C1 segment of cervical spinal cord (tissue), 14 donors: ENCODE measurements at regions not wholly inside any gene's neighbourhood (a gene's known extent, or its start where the extent isn't known, plus 50 kb on each side); places are given as distances from the start of the nearest gene placed in this dataset.
"Not testable (repeated sequence)": the region's sequence is repeated elsewhere in the genome, so short reads cannot be mapped to it uniquely, and the experiment has no call there.

Source experiments
- DNase-seq, 14 donors: peaks; one replicate each; lab custom pipeline; 2025; lab: John Stamatoyannopoulos, UW

DNA sequence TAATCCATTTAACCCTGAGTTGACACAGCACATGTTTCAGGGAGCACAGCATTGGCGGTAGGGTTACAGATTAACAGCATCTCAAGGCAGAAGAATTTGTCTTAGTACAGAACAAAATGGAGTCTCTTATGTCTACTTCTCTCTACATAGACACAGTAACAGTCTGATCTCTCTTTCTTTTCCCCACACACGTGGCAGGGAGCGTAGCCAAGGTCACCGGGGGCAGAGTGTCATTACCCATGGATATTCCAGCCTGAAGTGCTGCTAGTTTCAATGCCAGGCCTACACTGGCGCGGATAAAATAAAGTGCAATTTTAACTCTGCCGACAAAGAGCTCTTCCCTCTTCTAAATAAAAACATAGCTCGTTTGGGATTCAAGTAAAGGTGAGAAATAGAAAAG, 366.3 kb upstream of the SGCG start:
- not testable (repeated sequence) for DNase-seq

GRCh38 chr13:22821589-22821988, 359.2 kb upstream of the SGCG start:
- DNase-seq, result no peak

- DNase-seq, result no peak
Observed at GRCh38 chr13:22825186-22825585, 355.6 kb upstream of the SGCG start.

DNA sequence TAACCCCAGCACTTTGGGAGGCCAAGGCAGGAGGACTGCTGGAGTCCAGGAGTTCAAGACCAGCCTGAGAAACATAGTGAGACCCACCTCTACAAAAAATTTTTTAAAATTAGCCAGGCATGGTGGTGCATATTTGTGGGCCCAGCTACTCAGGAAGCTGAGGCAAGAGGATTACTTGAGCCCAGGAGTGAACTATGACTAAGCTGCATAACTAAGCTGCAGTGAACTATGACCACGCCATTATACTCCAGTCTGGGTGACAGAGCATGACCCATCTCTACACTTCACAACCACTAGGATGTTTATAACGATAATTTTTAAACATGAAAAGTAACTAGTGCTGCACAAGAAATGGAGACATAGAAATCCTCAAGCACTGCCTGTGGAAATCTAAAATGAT, 352.7 kb upstream of the SGCG start:
- no peak for DNase-seq

DNA sequence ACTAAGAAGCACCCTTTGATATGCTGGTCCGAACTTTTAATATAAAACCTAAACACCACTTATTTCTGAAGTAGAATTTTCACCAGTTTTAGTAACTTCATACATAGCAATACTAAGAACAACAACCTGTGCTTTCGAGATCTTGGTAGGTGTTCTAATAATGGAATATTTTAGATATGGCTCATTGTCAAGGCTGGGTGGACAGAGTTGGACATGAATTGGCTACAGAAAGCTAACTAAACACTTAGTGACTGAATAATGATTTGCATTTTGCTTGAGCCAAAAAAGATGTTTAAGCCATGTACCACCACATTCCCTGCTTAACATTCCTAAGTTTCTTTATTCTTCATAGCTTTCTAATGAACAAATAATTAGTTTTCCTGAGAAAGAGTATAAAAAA, 344.3 kb upstream of the SGCG start:
- DNase-seq, result no peak

GRCh38 chr13:22837980-22838647, 342.7 kb upstream of the SGCG start:
- DNase-seq, result peak in 3 of 14 donors; percentile 5 to 28 (median 25)

DNA sequence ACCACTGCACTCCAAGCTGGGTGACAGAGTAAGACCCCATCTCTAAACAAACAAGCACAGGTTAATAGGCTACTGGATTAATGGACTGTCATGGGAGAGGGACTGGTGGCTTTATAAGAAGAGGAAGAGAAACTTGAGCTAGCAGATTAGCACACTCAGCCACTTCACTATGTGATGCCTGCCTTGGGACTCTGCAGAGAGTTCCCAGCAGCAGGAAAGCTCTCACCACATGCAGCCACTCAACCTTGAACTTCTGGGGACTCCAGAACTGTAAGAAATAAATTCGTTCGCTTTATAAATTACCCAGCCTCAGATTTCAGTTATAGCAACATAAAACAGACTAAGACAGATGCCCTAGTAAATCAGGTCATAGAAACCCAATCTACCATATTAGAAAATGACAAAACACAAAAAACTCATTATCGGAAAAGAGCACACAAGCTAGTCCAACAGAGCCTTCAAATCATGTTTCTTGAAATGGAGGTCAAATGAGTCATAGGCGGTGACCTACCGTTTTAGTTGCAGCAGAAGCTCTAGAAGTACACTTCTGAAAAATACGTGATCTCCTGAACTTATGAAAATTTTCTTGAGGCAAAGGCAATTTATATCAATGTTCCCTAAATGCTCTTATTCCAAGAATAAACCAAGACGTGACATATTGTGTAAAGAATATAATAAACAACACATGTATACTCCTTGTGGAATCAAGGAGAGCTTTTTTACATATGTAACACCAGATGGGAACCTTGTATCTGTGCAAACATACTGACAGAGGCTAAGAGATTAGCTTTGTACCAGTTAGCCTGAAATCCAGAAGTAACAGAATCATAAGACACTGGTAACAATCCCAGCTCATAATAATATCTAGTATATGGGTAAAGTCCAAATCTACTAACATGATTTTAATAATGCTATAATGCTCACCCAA, 340.9 kb upstream of the SGCG start:
- no peak for DNase-seq

DNA sequence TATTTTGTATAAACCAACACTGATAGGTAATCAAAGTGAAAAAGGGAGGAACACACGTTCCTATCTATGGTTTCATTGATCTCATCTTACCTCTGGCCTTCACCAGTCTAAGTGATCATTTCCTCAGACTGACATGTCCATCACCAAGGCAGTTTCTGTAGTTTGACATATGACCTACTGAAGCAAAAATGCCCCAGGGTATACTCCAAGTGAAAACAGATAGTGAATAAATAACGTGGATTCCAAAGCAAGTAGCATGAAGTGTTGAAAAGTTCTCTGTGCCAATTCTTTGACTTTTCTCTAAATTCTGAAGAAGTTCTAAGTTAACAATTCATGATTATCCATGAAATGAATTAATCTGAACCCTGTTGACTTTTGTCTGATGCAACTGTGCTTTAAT, 334.2 kb upstream of the SGCG start:
- DNase-seq, result no peak

- DNase-seq, result no peak
Observed at GRCh38 chr13:22848539-22849052, 332.2 kb upstream of the SGCG start.

DNA sequence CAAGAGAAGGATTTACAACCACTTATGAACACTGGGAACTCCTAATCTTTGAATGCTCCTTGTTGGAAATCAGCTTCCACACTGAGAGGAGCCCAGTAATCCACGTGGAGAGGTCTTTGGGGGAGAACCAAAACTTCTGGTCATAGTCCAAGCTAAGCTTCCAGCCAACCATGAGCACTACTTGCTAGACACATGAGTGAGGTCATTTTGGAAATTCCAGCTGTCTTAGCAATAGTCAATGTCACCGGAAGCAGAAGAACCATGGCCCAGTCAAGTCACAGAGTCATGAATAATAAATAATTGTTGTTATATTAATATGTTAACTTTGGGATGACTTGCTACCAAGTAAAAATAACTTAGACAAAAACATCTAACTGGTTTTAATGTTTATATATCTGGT, 324.9 kb upstream of the SGCG start:
- no peak for DNase-seq

DNA sequence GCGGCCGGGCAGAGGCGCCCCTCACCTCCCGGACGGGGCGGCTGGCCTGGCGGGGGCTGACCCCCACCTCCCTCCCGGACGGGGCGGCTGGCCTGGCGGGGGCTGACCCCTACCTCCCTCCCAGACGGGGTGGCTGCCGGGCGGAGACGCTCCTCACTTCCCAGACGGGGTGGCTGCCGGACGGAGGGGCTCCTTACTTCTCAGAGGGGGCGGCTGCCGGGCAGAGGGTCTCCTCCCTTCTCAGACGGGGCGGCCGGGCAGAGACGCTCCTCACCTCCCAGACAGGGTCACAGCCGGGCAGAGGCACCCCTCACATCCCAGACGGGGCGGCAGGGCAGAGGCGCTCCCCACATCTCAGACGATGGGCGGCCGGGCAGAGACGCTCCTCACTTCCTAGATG, 321.8 kb upstream of the SGCG start:
- not testable (repeated sequence) for DNase-seq

DNA sequence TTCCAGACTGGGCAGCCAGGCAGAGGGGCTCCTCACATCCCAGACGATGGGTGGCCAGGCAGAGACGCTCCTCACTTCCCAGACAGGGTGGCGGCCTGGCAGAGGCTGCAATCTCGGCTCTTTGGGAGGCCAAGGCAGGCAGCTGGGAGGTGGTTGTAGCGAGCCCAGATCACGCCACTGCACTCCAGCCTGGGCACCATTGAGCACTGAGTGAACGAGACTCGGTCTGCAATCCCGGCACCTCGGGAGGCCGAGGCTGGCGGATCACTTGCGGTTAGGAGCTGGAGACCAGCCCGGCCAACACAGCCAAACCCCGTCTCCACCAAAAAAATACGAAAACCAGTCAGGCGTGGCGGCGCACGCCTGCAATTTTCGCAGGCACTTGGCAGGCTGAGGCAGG, 321.4 kb upstream of the SGCG start:
- not testable (repeated sequence) for DNase-seq

- DNase-seq, result no peak
Observed at GRCh38 chr13:22861958-22862466, 318.8 kb upstream of the SGCG start.

DNA sequence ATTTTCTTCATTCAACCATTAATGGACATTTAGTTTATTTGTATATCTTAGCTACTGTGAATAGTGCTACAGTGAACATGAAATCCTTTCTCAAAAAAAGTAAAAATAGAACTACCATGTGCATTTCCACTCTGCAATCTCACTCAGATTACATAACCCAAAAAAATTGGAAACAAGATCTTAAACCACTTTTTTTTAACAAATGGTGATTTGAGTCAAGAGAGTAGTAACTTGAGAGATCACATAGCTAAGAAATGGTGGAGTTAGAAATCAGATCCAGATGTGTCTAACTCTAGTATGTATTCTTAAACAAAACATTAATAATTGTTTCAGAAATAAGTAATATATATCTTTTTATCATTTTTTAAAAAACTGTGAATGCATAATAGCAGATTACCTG, 318.3 kb upstream of the SGCG start:
- DNase-seq, result no peak

DNA sequence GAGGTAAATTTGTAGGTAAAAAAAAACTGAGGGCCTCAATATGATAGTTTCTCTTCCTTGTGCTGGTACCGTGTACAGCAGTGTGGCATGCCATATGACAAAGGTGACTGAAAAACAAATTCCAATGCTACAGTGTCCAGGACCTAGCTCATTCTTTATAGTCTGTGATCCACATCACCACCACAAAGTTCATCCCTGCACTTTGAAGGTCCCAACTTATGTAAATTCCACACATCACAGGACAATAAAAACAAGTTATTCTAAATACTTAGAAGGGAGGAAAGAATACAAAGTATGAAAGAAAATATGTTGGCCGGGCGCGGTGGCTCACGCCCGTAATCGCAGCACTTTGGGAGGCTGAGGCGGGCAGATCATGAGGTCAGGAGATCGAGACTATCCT, 314.6 kb upstream of the SGCG start:
- no peak for DNase-seq

GRCh38 chr13:22871231-22871630, 309.5 kb upstream of the SGCG start:
- DNase-seq, result no peak

DNA sequence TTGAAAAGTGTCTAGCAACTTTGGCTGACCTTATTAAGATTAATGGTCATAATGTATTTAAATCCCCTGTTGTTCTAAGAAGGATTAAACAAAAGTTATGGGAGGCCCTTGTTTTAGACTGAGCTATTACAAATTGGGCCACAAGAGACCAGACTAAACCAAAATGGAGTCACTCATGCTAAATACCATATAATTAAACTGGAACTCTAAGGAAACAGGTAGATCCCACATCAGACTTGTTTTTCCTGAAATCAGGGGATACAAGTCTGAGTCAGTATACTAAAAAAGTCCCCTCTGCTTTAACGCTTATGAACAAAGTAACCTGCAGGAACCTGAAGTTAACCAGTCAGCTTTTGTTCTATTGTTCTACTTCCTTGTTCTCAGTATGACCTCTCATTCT, 305.9 kb upstream of the SGCG start:
- no peak for DNase-seq

- DNase-seq, result no peak
Observed at GRCh38 chr13:22877421-22877820, 303.4 kb upstream of the SGCG start.

GRCh38 chr13:22880741-22881720, 299.7 kb upstream of the SGCG start:
- DNase-seq, result no peak

- DNase-seq, result not testable (repeated sequence)
Observed at GRCh38 chr13:22881721-22882608, 298.8 kb upstream of the SGCG start.
